GM06990 (cell line): ENCODE measurements at regions not wholly inside any gene's neighbourhood (a gene's known extent, or its start where the extent isn't known, plus 50 kb on each side); places are given as distances from the start of the nearest gene placed in this dataset.
"Not testable (repeated sequence)": the region's sequence is repeated elsewhere in the genome, so short reads cannot be mapped to it uniquely, and the experiment has no call there.

Experiments used
- DNase-seq: peaks from one replicate; pipeline ENCODE4 v3.0.0-alpha.2; 2011; ENCODE audit not compliant: insufficient read length; ENCODE audit errors: extremely low read depth
- H3K27me3 ChIP-seq: replicated peaks from 2 replicates; pipeline ENCODE4 v1.6.0; 2011; ENCODE audit warnings: low read length; ENCODE audit not compliant: control insufficient read depth, insufficient read depth
- H3K36me3 ChIP-seq: 2 replicates; pipeline ENCODE4 v1.5.1; 2011; ENCODE audit warnings: low read length; ENCODE audit not compliant: control insufficient read depth, insufficient read depth
- H3K4me3 ChIP-seq: replicated peaks from 2 replicates; pipeline ENCODE4 v1.5.1; 2011; ENCODE audit warnings: low read depth, mild to moderate bottlenecking, control low read depth, low read length
- TF ChIP-seq, protein P1 (sequence below): IDR thresholded peaks from 2 replicates; pipeline ENCODE4 v1.5.1; 2011; ENCODE audit warnings: low read length, control low read depth, mild to moderate bottlenecking, inconsistent platforms; ENCODE audit not compliant: insufficient read depth, poor library complexity, severe bottlenecking

DNA sequence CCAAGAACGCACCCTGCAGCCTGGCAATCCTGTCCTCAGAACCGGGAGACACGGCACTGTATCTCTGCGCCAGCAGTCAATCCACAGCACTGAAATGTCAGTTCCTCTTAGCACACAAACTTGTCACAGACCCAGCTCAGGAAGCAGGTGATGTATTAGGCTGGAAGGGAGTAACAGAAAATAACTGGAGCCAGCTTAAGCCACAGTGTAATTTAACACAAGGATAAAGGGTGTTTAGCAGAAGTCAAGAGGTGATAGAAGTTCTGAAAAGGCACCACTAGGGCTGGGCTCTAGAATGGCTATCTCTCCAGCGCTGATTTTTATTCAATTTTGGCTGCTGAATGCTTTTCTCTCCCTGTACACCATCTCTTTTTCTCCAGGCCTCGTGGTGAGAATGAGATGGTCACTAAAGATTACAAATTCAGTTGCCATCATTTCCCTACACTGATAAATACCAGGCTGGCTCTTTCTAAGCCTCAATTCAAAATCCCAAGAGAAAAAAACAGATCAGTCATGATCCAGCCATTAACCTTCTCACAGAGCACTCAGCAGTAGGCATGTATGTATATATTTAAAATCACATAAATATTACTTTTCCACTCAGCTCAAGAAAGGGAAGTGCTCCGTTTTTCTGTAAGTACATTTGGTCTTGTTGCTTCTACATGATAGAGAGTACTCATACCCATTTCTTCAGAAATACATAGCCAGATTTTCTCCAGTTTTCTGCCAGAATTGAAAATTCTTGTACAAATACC lies 102.7 kb upstream of the PRSS1 start:
- H3K36me3 ChIP-seq = no peaks in the 10 kb centered on the region
- H3K4me3 ChIP-seq = no peak overlapping the region
- TF ChIP-seq, protein P1, sequence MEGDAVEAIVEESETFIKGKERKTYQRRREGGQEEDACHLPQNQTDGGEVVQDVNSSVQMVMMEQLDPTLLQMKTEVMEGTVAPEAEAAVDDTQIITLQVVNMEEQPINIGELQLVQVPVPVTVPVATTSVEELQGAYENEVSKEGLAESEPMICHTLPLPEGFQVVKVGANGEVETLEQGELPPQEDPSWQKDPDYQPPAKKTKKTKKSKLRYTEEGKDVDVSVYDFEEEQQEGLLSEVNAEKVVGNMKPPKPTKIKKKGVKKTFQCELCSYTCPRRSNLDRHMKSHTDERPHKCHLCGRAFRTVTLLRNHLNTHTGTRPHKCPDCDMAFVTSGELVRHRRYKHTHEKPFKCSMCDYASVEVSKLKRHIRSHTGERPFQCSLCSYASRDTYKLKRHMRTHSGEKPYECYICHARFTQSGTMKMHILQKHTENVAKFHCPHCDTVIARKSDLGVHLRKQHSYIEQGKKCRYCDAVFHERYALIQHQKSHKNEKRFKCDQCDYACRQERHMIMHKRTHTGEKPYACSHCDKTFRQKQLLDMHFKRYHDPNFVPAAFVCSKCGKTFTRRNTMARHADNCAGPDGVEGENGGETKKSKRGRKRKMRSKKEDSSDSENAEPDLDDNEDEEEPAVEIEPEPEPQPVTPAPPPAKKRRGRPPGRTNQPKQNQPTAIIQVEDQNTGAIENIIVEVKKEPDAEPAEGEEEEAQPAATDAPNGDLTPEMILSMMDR = no peak
- no peak for DNase-seq
- no peaks in the 10 kb centered on the region; the same call in 1 of the 2 replicates for H3K27me3 ChIP-seq

DNA sequence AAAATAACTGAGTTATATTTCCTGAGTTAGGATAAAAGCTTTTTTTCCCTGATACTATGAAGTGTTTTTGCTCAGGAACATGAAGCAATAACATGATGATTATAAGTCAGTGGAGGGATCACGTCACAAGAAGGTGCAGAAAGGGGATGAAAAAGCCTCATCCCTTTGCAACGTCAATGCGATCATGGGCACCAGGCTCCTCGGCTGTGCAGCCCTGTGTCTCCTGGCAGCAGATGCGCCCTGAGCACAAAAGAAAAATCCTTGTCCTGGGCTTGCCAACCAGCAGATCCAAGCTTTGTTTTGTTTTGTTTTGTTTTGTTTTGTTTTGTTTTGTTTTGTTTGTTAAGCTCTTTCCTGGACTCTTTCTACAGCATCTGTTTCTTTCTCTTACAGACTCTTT lies 103.5 kb upstream of the PRSS1 start:
- TF ChIP-seq, protein P1 = no peak
- H3K27me3 ChIP-seq = no peaks in the 10 kb centered on the region; the same call in 1 of the 2 replicates
- H3K36me3 ChIP-seq = no peaks in the 10 kb centered on the region
- no peak for DNase-seq
- no peak overlapping the region for H3K4me3 ChIP-seq

DNA sequence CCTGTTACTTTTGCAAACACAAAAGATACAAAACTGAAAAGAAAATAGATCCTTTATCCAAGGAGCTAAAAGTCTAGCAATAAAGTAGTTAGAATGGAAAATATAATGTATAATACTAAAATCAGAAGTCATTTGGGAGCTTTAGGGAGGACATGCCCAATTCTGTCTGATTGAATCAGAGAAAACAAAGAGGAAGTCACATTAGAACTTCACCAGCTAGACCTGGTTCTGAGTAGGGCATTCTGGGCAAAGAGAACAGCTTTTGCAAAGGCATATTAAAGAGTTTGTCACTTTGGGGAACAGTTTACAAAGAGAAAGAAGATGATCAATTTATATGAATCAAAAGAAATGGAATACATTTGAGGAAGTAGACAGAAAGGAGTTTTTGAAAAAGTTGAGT lies 107.0 kb upstream of the PRSS1 start:
- Histone ChIP-seq H3K27me3 (no peaks in the 10 kb centered on the region; the same call in 1 of the 2 replicates), H3K4me3 (no peak overlapping the region), H3K36me3 (no peaks in the 10 kb centered on the region)
- TF ChIP-seq, protein P1 = no peak
- no peak for DNase-seq

DNA sequence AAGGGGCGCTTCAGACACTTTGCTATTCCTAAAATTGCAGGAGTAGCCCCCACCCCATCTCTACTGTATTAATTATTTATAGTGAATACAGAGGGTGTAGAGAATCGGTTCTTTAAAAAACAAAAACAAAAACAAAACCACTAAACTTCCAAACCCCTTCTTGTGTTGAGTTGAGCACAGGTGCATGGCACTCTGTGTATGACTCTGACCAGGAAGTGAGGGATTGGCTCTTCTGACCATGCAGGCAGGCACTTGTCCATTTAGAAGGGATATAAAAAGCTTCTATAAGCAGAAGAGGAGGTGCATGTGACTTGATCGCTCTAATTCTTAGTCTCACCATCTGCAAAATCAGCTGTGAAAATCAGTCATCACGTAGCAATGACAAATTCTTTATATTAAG lies 108.0 kb upstream of the PRSS1 start:
- DNase-seq, H3K27me3 ChIP-seq, H3K4me3 ChIP-seq, H3K36me3 ChIP-seq: not testable (repeated sequence)

DNA sequence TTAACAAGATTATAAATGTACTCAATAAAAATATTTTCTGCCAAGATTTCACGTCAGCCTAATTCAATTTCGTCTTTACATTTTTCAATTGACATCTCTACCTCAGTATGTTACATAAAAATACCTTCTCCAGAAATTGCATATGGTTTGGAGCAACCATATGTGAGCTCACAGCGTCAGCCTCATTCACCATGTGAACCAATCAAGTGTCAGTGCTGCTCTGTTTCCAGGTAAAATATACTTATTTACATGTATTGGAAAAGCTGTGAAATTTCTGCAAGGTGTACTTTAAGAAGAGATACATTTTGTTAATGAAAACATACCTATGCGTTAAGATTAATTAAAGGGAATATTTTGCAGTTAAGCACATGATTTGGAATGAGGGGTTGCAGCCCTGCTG lies 110.7 kb upstream of the PRSS1 start:
- no peaks in the 10 kb centered on the region for H3K27me3 ChIP-seq
- TF ChIP-seq, protein P1 = no peak
- no peaks in the 10 kb centered on the region for H3K36me3 ChIP-seq
- no peak overlapping the region for H3K4me3 ChIP-seq
- no peak for DNase-seq

DNA sequence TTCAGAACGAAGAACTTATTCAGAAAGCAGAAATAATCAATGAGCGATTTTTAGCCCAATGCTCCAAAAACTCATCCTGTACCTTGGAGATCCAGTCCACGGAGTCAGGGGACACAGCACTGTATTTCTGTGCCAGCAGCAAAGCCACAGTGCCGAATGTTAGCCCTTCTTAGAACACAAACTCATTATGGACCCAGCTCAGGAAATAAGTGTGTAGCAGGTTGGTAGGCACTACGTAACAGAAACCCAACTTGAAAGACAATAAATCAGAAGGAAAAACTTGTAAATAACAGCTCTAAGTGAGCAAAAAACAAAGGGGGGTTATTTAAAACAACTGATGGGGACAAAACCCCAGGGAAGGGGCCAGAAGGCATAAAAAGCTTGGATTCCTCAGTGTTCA lies 112.0 kb upstream of the PRSS1 start:
- no peak overlapping the region for H3K4me3 ChIP-seq
- TF ChIP-seq, protein P1 = no peak
- H3K27me3 ChIP-seq = no peaks in the 10 kb centered on the region
- DNase-seq = no peak
- H3K36me3 ChIP-seq = no peaks in the 10 kb centered on the region
